ENCODE measurements at regions not wholly inside any gene's neighbourhood (a gene's known extent, or its start where the extent isn't known, plus 50 kb on each side); places are given as distances from the start of the nearest gene placed in this dataset.

GRCh38 chr12:98360401-98360800, 155.0 kb upstream of the TMPO start:
- 0 out of 2 replicates have a peak, but pooled peaks cover 2% of the 10 kb centered on the region for H3K27me3 ChIP-seq (ENCODE audit: control insufficient read depth, low read length)
- no peaks in the 10 kb centered on the region for H3K79me2 ChIP-seq (ENCODE audit: control insufficient read depth, low read length)
- H3K9me3 ChIP-seq (ENCODE audit: control insufficient read depth, insufficient read depth, low read length) = no peaks in the 10 kb centered on the region
- H3K36me3 ChIP-seq (ENCODE audit: control insufficient read depth, low read length) = no peaks in the 10 kb centered on the region
- no peak for TF ChIP-seq EZH2phosphoT487 (IDR thresholded peaks at IDR 0.05; ENCODE audit: borderline replicate concordance, low read length)
- TF ChIP-seq, protein P1, sequence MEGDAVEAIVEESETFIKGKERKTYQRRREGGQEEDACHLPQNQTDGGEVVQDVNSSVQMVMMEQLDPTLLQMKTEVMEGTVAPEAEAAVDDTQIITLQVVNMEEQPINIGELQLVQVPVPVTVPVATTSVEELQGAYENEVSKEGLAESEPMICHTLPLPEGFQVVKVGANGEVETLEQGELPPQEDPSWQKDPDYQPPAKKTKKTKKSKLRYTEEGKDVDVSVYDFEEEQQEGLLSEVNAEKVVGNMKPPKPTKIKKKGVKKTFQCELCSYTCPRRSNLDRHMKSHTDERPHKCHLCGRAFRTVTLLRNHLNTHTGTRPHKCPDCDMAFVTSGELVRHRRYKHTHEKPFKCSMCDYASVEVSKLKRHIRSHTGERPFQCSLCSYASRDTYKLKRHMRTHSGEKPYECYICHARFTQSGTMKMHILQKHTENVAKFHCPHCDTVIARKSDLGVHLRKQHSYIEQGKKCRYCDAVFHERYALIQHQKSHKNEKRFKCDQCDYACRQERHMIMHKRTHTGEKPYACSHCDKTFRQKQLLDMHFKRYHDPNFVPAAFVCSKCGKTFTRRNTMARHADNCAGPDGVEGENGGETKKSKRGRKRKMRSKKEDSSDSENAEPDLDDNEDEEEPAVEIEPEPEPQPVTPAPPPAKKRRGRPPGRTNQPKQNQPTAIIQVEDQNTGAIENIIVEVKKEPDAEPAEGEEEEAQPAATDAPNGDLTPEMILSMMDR (IDR thresholded peaks at IDR 0.05; ENCODE audit: low read depth, low read length, poor library complexity, severe bottlenecking) = no peak
- no peak overlapping the region for H3K4me3 ChIP-seq (ENCODE audit: low read length)
- H3K4me2 ChIP-seq (ENCODE audit: low read length) = no peak overlapping the region
- no peaks in the 10 kb centered on the region for H4K20me1 ChIP-seq (ENCODE audit: control insufficient read depth, insufficient read depth, low read depth, low read length)
- H3K9me2 ChIP-seq (replicated peaks; ENCODE audit: control insufficient read depth, low read length) = no peaks in the 10 kb centered on the region
- H3K27ac ChIP-seq (ENCODE audit: low read depth, low read length) = no peak overlapping the region
- H3F3A ChIP-seq (ENCODE audit: control insufficient read depth, insufficient read depth) = no peaks in the 10 kb centered on the region
- no peaks in the 10 kb centered on the region for H3K4me1 ChIP-seq (ENCODE audit: control insufficient read depth, low read length)

GRCh38 chr12:98369581-98369980, 145.8 kb upstream of the TMPO start:
- H3K4me2 ChIP-seq (ENCODE audit: low read length) = no peak overlapping the region
- H3K27me3 ChIP-seq (ENCODE audit: control insufficient read depth, low read length) = peaks cover 2% of the 10 kb centered on the region; the same call in 1 of the 2 replicates
- no peaks in the 10 kb centered on the region for H3K4me1 ChIP-seq (ENCODE audit: control insufficient read depth, low read length)
- H4K20me1 ChIP-seq (ENCODE audit: control insufficient read depth, insufficient read depth, low read depth, low read length) = no peaks in the 10 kb centered on the region
- H3K4me3 ChIP-seq (ENCODE audit: low read length) = no peak overlapping the region
- H3K9me2 ChIP-seq (replicated peaks; ENCODE audit: control insufficient read depth, low read length) = no peaks in the 10 kb centered on the region
- no peaks in the 10 kb centered on the region for H3K9me3 ChIP-seq (ENCODE audit: control insufficient read depth, insufficient read depth, low read length)
- TF ChIP-seq, protein P1 (IDR thresholded peaks at IDR 0.05; ENCODE audit: low read depth, low read length, poor library complexity, severe bottlenecking) = no peak
- TF ChIP-seq EZH2phosphoT487 (IDR thresholded peaks at IDR 0.05; ENCODE audit: borderline replicate concordance, low read length) = no peak
- H3K27ac ChIP-seq (ENCODE audit: low read depth, low read length) = no peak overlapping the region
- H3F3A ChIP-seq (ENCODE audit: control insufficient read depth, insufficient read depth) = no peaks in the 10 kb centered on the region
- no peaks in the 10 kb centered on the region for H3K36me3 ChIP-seq (ENCODE audit: control insufficient read depth, low read length)
- no peaks in the 10 kb centered on the region for H3K79me2 ChIP-seq (ENCODE audit: control insufficient read depth, low read length)

GRCh38 chr12:98370976-98371375, 144.4 kb upstream of the TMPO start:
- TF ChIP-seq, protein P1 (IDR thresholded peaks at IDR 0.05; ENCODE audit: low read depth, low read length, poor library complexity, severe bottlenecking) = no peak
- no peak for TF ChIP-seq EZH2phosphoT487 (IDR thresholded peaks at IDR 0.05; ENCODE audit: borderline replicate concordance, low read length)
- H3K4me2 ChIP-seq (ENCODE audit: low read length) = no peak overlapping the region
- H3K4me1 ChIP-seq (ENCODE audit: control insufficient read depth, low read length) = no peaks in the 10 kb centered on the region
- H3K27ac ChIP-seq (ENCODE audit: low read depth, low read length) = no peak overlapping the region
- H3K4me3 ChIP-seq (ENCODE audit: low read length) = no peak overlapping the region
- H3K79me2 ChIP-seq (ENCODE audit: control insufficient read depth, low read length) = no peaks in the 10 kb centered on the region
- H3K27me3 ChIP-seq (ENCODE audit: control insufficient read depth, low read length) = peaks cover 2% of the 10 kb centered on the region; the same call in 1 of the 2 replicates
- no peaks in the 10 kb centered on the region for H4K20me1 ChIP-seq (ENCODE audit: control insufficient read depth, insufficient read depth, low read depth, low read length)
- H3K36me3 ChIP-seq (ENCODE audit: control insufficient read depth, low read length) = no peaks in the 10 kb centered on the region
- H3K9me2 ChIP-seq (replicated peaks; ENCODE audit: control insufficient read depth, low read length) = no peaks in the 10 kb centered on the region
- H3K9me3 ChIP-seq (ENCODE audit: control insufficient read depth, insufficient read depth, low read length) = no peaks in the 10 kb centered on the region
- no peaks in the 10 kb centered on the region for H3F3A ChIP-seq (ENCODE audit: control insufficient read depth, insufficient read depth)

Measured in DOHH2 (cell line).